ENCODE measurements at regions not wholly inside any gene's neighbourhood (a gene's known extent, or its start where the extent isn't known, plus 50 kb on each side); places are given as distances from the start of the nearest gene placed in this dataset.

- ChIA-PET POLR2A (no interaction called here), CTCF (no interaction called here)
- no peak for DNase-seq (ENCODE audit: extremely low spot score)
- TF ChIP-seq L3MBTL2 (conservative IDR thresholded peaks at IDR 0.05) (no peak), ELF4 (IDR thresholded peaks at IDR 0.05) (no peak), HDGF (IDR thresholded peaks at IDR 0.05; ENCODE audit: borderline replicate concordance) (no peak), CTBP1 (IDR thresholded peaks at IDR 0.05; ENCODE audit: borderline replicate concordance) (no peak), FOXK2 (IDR thresholded peaks at IDR 0.05) (no peak), FOXM1 (IDR thresholded peaks at IDR 0.05; ENCODE audit: borderline replicate concordance) (no peak), ARNT (IDR thresholded peaks at IDR 0.05) (no peak), SP1 (IDR thresholded peaks at IDR 0.05) (no peak), ZNF384 (IDR thresholded peaks at IDR 0.05) (no peak), FOXA1 (IDR thresholded peaks at IDR 0.05) (no peak), TARDBP (IDR thresholded peaks at IDR 0.05) (no peak), PKNOX1 (IDR thresholded peaks at IDR 0.05) (no peak), NFRKB (IDR thresholded peaks at IDR 0.05) (no peak), LEF1 (IDR thresholded peaks at IDR 0.05; ENCODE audit: borderline replicate concordance) (no peak), SUZ12 (IDR thresholded peaks at IDR 0.05) (no peak), BHLHE40 (IDR thresholded peaks at IDR 0.05; ENCODE audit: borderline replicate concordance) (no peak)
These were observed 710.2 kb upstream of the POM121L12 start for GRCh38 chr7:52325237-52325636.

GRCh38 chr7:52323202-52323746, 712.2 kb upstream of the POM121L12 start:
- DNase-seq (ENCODE audit: extremely low spot score), result no peak
- CTCF ChIA-PET, result no interaction called here
- POLR2A ChIA-PET, result no interaction called here
- TF ChIP-seq FOXK2 (IDR thresholded peaks at IDR 0.05), result no peak
- TF ChIP-seq PKNOX1 (IDR thresholded peaks at IDR 0.05), result no peak
- no peak for TF ChIP-seq FOXM1 (IDR thresholded peaks at IDR 0.05; ENCODE audit: borderline replicate concordance)
- no peak for TF ChIP-seq ARNT (IDR thresholded peaks at IDR 0.05)
- no peak for TF ChIP-seq BHLHE40 (IDR thresholded peaks at IDR 0.05; ENCODE audit: borderline replicate concordance)
- TF ChIP-seq CTBP1 (IDR thresholded peaks at IDR 0.05; ENCODE audit: borderline replicate concordance), result no peak
- no peak for TF ChIP-seq TARDBP (IDR thresholded peaks at IDR 0.05)
- no peak for TF ChIP-seq ELF4 (IDR thresholded peaks at IDR 0.05)
- TF ChIP-seq LEF1 (IDR thresholded peaks at IDR 0.05; ENCODE audit: borderline replicate concordance), result no peak
- TF ChIP-seq ZNF384 (IDR thresholded peaks at IDR 0.05), result no peak
- no peak for TF ChIP-seq NFRKB (IDR thresholded peaks at IDR 0.05)

- TF ChIP-seq PKNOX1 (IDR thresholded peaks at IDR 0.05) (no peak), ELF4 (IDR thresholded peaks at IDR 0.05) (no peak), SUZ12 (IDR thresholded peaks at IDR 0.05) (no peak), FOXM1 (IDR thresholded peaks at IDR 0.05; ENCODE audit: borderline replicate concordance) (no peak), ZNF384 (IDR thresholded peaks at IDR 0.05) (no peak), SP1 (IDR thresholded peaks at IDR 0.05) (no peak), LEF1 (IDR thresholded peaks at IDR 0.05; ENCODE audit: borderline replicate concordance) (no peak), L3MBTL2 (conservative IDR thresholded peaks at IDR 0.05) (no peak), CTBP1 (IDR thresholded peaks at IDR 0.05; ENCODE audit: borderline replicate concordance) (no peak)
- no peak for DNase-seq (ENCODE audit: extremely low spot score)
- POLR2A ChIA-PET, result no interaction called here
- CTCF ChIA-PET, result no interaction called here
These were observed 714.8 kb upstream of the POM121L12 start for GRCh38 chr7:52320610-52321009.

GRCh38 chr7:52317921-52318320, 717.5 kb upstream of the POM121L12 start:
- ChIA-PET CTCF (no interaction called here), POLR2A (no interaction called here)
- TF ChIP-seq NFRKB (IDR thresholded peaks at IDR 0.05) (no peak), FOXM1 (IDR thresholded peaks at IDR 0.05; ENCODE audit: borderline replicate concordance) (no peak)
- no peak for DNase-seq (ENCODE audit: extremely low spot score)

- POLR2A ChIA-PET, result no interaction called here
- DNase-seq (ENCODE audit: extremely low spot score), result no peak
- CTCF ChIA-PET, result no interaction called here
- TF ChIP-seq LEF1 (IDR thresholded peaks at IDR 0.05; ENCODE audit: borderline replicate concordance), result no peak
- TF ChIP-seq PKNOX1 (IDR thresholded peaks at IDR 0.05), result no peak
- TF ChIP-seq HDGF (IDR thresholded peaks at IDR 0.05; ENCODE audit: borderline replicate concordance), result no peak
- no peak for TF ChIP-seq NFRKB (IDR thresholded peaks at IDR 0.05)
- no peak for TF ChIP-seq ARNT (IDR thresholded peaks at IDR 0.05)
- no peak for TF ChIP-seq CTBP1 (IDR thresholded peaks at IDR 0.05; ENCODE audit: borderline replicate concordance)
- no peak for TF ChIP-seq FOXA1 (IDR thresholded peaks at IDR 0.05)
- TF ChIP-seq L3MBTL2 (conservative IDR thresholded peaks at IDR 0.05), result no peak
- TF ChIP-seq SUZ12 (IDR thresholded peaks at IDR 0.05), result no peak
- no peak for TF ChIP-seq SP1 (IDR thresholded peaks at IDR 0.05)
- TF ChIP-seq ELF4 (IDR thresholded peaks at IDR 0.05), result no peak
- no peak for TF ChIP-seq BHLHE40 (IDR thresholded peaks at IDR 0.05; ENCODE audit: borderline replicate concordance)
- no peak for TF ChIP-seq TARDBP (IDR thresholded peaks at IDR 0.05)
- TF ChIP-seq FOXM1 (IDR thresholded peaks at IDR 0.05; ENCODE audit: borderline replicate concordance), result no peak
- TF ChIP-seq FOXK2 (IDR thresholded peaks at IDR 0.05), result no peak
- no peak for TF ChIP-seq ZNF384 (IDR thresholded peaks at IDR 0.05)
These were observed 723.5 kb upstream of the POM121L12 start for GRCh38 chr7:52311886-52312285.

GRCh38 chr7:52309631-52310030, 725.8 kb upstream of the POM121L12 start:
- TF ChIP-seq BHLHE40 (IDR thresholded peaks at IDR 0.05; ENCODE audit: borderline replicate concordance) (no peak), ARNT (IDR thresholded peaks at IDR 0.05) (no peak), ZNF384 (IDR thresholded peaks at IDR 0.05) (no peak), FOXA1 (IDR thresholded peaks at IDR 0.05) (no peak), L3MBTL2 (conservative IDR thresholded peaks at IDR 0.05) (no peak), ELF4 (IDR thresholded peaks at IDR 0.05) (no peak), FOXK2 (IDR thresholded peaks at IDR 0.05) (no peak), FOXM1 (IDR thresholded peaks at IDR 0.05; ENCODE audit: borderline replicate concordance) (no peak), HDGF (IDR thresholded peaks at IDR 0.05; ENCODE audit: borderline replicate concordance) (no peak), SUZ12 (IDR thresholded peaks at IDR 0.05) (no peak), PKNOX1 (IDR thresholded peaks at IDR 0.05) (no peak), NFRKB (IDR thresholded peaks at IDR 0.05) (no peak), TARDBP (IDR thresholded peaks at IDR 0.05) (no peak), SP1 (IDR thresholded peaks at IDR 0.05) (no peak), CTBP1 (IDR thresholded peaks at IDR 0.05; ENCODE audit: borderline replicate concordance) (no peak)
- CTCF ChIA-PET, result interaction anchor here (0.5 kb wide), 1 partner anchor 291 kb away, joined by 3 read pairs; no protein-coding TSS in a partner anchor
- POLR2A ChIA-PET, result no interaction called here
- DNase-seq (ENCODE audit: extremely low spot score), result no peak

Measured in HEK293T (cell line).